ENCODE measurements at regions not wholly inside any gene's neighbourhood (a gene's known extent, or its start where the extent isn't known, plus 50 kb on each side); places are given as distances from the start of the nearest gene placed in this dataset.
A peak's percentile ranks its signal among the peaks of the same experiment; 100 is the strongest.

DNA sequence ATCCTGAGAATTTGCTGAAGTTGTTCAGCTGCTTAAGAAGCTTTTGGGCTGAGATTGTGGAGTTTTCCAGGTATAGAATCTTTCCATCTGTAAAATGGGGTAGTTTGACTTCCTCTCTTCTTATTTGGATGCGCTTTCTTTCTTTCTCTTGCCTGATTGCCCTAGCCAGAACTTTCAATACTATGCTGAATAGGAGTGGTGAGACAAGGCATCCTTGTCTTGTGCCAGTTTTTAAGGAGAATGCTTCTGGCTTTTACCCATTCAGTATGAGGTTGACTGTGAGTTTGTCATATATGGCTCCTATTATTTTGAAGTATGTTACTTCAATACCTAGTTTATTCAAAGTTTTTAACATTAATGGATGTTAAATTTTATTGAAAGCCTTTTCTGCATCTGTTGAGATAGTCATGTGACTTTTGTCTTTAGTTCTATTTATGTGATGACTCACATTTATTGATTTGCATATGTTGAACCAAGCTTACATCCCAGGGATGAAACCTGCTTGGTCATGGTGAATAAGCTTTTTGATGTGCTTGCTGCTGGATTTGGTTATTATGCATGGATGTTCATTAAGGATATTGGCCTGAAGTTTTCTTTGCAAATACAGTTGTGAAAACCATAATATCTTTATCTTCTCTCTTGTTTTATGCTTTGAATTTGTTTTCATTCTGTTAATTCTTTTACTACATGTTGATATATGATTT is 573.8 kb upstream of the NDST4 start:
- Mint-ChIP-seq H3K27me3 (ENCODE audit: low read depth) (no peaks in the 10 kb centered on the region), H3K36me3 (ENCODE audit: low read depth) (no peaks in the 10 kb centered on the region), H3K9me3 (peaks cover 8% of the 10 kb centered on the region), H3K27ac (ENCODE audit: unreplicated experiment) (no peak overlapping the region), H3K4me3 (no peak overlapping the region), H3K4me1 (no peaks in the 10 kb centered on the region)
- TF ChIP-seq, protein P1, sequence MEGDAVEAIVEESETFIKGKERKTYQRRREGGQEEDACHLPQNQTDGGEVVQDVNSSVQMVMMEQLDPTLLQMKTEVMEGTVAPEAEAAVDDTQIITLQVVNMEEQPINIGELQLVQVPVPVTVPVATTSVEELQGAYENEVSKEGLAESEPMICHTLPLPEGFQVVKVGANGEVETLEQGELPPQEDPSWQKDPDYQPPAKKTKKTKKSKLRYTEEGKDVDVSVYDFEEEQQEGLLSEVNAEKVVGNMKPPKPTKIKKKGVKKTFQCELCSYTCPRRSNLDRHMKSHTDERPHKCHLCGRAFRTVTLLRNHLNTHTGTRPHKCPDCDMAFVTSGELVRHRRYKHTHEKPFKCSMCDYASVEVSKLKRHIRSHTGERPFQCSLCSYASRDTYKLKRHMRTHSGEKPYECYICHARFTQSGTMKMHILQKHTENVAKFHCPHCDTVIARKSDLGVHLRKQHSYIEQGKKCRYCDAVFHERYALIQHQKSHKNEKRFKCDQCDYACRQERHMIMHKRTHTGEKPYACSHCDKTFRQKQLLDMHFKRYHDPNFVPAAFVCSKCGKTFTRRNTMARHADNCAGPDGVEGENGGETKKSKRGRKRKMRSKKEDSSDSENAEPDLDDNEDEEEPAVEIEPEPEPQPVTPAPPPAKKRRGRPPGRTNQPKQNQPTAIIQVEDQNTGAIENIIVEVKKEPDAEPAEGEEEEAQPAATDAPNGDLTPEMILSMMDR (conservative IDR thresholded peaks at IDR 0.05) = no peak
- DNase-seq (ENCODE audit: low read depth, low spot score) = no peak

DNA sequence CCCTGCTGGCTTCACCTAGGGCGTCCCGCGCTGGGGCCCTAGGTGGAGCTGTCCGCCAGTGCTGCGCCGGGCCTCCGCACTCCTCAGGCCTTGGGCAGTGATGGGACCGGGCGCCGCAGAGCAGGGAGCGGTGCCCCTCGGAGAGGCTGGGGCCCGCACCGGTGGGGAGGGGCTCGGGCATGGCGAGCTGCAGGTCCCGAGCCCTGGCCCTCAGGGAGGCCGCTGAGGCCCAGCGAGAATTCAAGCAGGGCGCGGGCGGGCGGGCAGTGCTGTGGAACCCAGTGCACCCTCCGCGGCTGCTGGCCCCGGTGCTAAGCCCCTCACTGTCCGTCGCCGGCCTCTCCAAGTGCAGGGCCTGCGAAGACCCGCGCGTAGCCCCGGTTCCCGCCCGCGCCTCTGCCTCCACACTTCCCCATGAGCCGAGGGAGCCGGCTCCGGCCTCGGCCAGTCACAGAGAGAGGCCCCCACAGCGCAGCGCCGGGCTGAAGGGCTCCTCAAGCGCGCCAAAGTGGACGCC is 565.1 kb upstream of the NDST4 start:
- peaks cover 6% of the 10 kb centered on the region for H3K9me3 Mint-ChIP-seq
- DNase-seq (ENCODE audit: low read depth, low spot score) = no peak
- H3K27ac Mint-ChIP-seq (ENCODE audit: unreplicated experiment) = no peak overlapping the region
- no peak overlapping the region for H3K4me3 Mint-ChIP-seq
- no peaks in the 10 kb centered on the region for H3K27me3 Mint-ChIP-seq (ENCODE audit: low read depth)
- TF ChIP-seq, protein P1 (conservative IDR thresholded peaks at IDR 0.05) = no peak
- peaks cover 5% of the 10 kb centered on the region for H3K4me1 Mint-ChIP-seq
- H3K36me3 Mint-ChIP-seq (ENCODE audit: low read depth) = peaks cover 3% of the 10 kb centered on the region

DNA sequence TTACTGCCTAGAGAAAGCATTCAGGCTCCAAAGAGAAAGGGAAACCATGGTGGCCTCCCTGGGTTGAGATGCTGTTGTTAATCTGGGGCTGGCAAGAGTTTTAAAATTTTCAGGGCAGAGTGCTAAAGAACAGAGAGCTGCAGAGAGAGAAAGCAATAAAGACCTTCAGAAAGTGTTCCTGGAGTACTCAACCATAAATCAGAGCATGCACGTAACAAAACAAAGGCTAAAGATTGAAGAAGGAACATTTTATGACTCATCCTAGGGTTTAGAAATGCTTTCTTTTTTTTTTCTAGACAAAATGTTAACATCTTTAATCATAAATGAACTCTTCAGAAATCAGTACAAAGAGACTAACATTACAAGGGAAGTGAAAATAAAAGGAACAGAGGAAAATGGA is 562.3 kb upstream of the NDST4 start:
- Mint-ChIP-seq H3K36me3 (ENCODE audit: low read depth) (peaks cover 3% of the 10 kb centered on the region), H3K27me3 (ENCODE audit: low read depth) (no peaks in the 10 kb centered on the region), H3K4me1 (peaks cover 10% of the 10 kb centered on the region), H3K4me3 (no peak overlapping the region), H3K27ac (ENCODE audit: unreplicated experiment) (peak overlapping the region; percentile 0), H3K9me3 (peaks cover 6% of the 10 kb centered on the region)
- TF ChIP-seq, protein P1 (conservative IDR thresholded peaks at IDR 0.05) = no peak
- no peak for DNase-seq (ENCODE audit: low read depth, low spot score)

DNA sequence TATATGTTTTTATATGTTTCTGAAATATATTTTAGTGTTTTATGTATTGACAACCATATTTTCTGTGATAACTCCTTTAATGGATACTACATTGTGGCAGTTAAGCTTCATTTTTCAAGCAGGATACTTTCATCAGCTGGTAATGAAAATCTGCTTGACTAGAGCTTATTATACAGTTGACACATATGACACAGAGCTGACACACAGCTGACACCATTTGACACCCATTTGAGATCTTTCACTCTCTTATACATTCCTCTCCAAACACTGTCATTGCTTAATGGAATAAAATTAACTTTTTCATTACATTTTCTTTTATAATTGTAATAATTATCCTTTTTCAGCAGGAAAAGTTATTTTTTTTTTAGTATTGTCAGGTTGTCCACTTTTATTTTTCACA is 561.1 kb upstream of the NDST4 start:
- peaks cover 3% of the 10 kb centered on the region for H3K9me3 Mint-ChIP-seq
- no peak overlapping the region for H3K27ac Mint-ChIP-seq (ENCODE audit: unreplicated experiment)
- TF ChIP-seq, protein P1 (conservative IDR thresholded peaks at IDR 0.05) = no peak
- no peaks in the 10 kb centered on the region for H3K36me3 Mint-ChIP-seq (ENCODE audit: low read depth)
- no peak overlapping the region for H3K4me3 Mint-ChIP-seq
- no peak for DNase-seq (ENCODE audit: low read depth, low spot score)
- no peaks in the 10 kb centered on the region for H3K27me3 Mint-ChIP-seq (ENCODE audit: low read depth)
- peaks cover 10% of the 10 kb centered on the region for H3K4me1 Mint-ChIP-seq

DNA sequence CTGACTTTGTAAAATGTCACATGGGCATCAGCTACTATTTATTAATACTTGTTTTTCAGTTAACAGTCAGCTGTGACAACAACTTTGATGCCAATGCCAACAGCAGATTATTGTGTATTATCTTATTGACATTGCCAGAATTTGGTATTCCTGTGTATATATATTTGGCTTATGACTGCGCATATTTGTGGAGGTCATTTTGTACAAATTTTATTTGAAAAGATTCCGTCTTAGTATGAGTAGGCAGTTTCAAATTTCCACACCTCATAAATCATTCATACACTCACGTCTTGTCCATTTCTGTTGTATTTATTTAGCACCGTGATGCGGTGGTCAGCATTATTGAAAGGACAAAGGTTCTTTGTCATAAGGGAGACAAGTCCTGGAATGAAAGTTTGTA is 558.2 kb upstream of the NDST4 start:
- Mint-ChIP-seq H3K27me3 (ENCODE audit: low read depth) (no peaks in the 10 kb centered on the region), H3K27ac (ENCODE audit: unreplicated experiment) (no peak overlapping the region), H3K4me1 (peaks cover 16% of the 10 kb centered on the region), H3K36me3 (ENCODE audit: low read depth) (no peaks in the 10 kb centered on the region), H3K9me3 (no peaks in the 10 kb centered on the region), H3K4me3 (no peak overlapping the region)
- no peak for DNase-seq (ENCODE audit: low read depth, low spot score)
- TF ChIP-seq, protein P1 (conservative IDR thresholded peaks at IDR 0.05) = no peak
